HCT116 (cell line): ENCODE measurements at regions not wholly inside any gene's neighbourhood (a gene's known extent, or its start where the extent isn't known, plus 50 kb on each side); places are given as distances from the start of the nearest gene placed in this dataset.

Experiments used
- ATAC-seq: fragments of 200-7000 bp; cut with Tn5 transposase; 2 replicates; pipeline ENCODE4 v1.9.1; 2020; ENCODE audit warnings: mild to moderate bottlenecking, moderate library complexity
- BruUV-seq: library from RNA; stranded (reverse); fragments of 400-500 nt; replicated peaks from 2 replicates; lab custom pipeline; 2021; lab: Mats Ljungman, UMichigan
- CTCF ChIA-PET: fragments of 300-600 bp; sonication (Branson Sonifier 250); formaldehyde crosslinking; loops from one replicate; lab custom pipeline; 2021; ENCODE audit warnings: antibody characterized with exemption; lab: Charles Lee
- POLR2A ChIA-PET: fragments of 300-600, 350-600 bp; sonication (Branson Sonifier 250); formaldehyde crosslinking; loops from one replicate; lab custom pipeline; 2021; ENCODE audit warnings: antibody characterized with exemption; lab: Charles Lee
- RAD21 ChIA-PET, 2 experiments: fragments of 300-600 bp; sonication (Branson Sonifier 250); formaldehyde crosslinking; loops; one replicate each; lab custom pipeline; 2023; ENCODE audit warnings: low total read pairs in 2 of 2; ENCODE audit not compliant: uncharacterized antibody in 2 of 2, unreplicated experiment in 2 of 2, low non-redundant PET in 1 of 2; lab: Charles Lee
- DNase-seq: peaks from one replicate; pipeline ENCODE4 v3.0.0-alpha.2; 2010; ENCODE audit warnings: low read depth, low spot score
- H2AFZ ChIP-seq: fragments of 200-600 bp; shearing (Covaris generic), sonication (generic); 2 replicates; pipeline ENCODE4 v1.6.1; 2017; ENCODE audit warnings: low read depth, mixed run types, mixed read lengths, antibody characterized with exemption, low read length; ENCODE audit not compliant: poor library complexity, severe bottlenecking
- H3K27ac ChIP-seq: 2 replicates; pipeline ENCODE4 v1.5.1; 2012; ENCODE audit warnings: low read depth, low read length
- H3K27me3 ChIP-seq: fragments of 200-600 bp; sonication (generic); 2 replicates; pipeline ENCODE4 v1.6.1; 2016; ENCODE audit warnings: mixed run types, low read length, mixed read lengths; ENCODE audit not compliant: insufficient read depth
- H3K36me3 ChIP-seq, 2 experiments: fragments of 200-500 bp in 1 of 2; fragments of 200-600 bp in 1 of 2; sonication (Bioruptor generic) in 1 of 2; sonication (generic) in 1 of 2; 2 replicates each; pipeline versions ENCODE4 v1.5.1 to v1.6.1; 2014 to 2016; ENCODE audit warnings: low read length in 2 of 2, inconsistent platforms in 1 of 2, mixed read lengths in 1 of 2, mixed run types in 1 of 2; ENCODE audit not compliant: insufficient read depth in 2 of 2, control insufficient read depth in 1 of 2
- H3K4me1 ChIP-seq, 2 experiments: fragments of 200-600 bp in 1 of 2; sonication (generic) in 1 of 2; 2 replicates each; pipeline versions ENCODE4 v1.5.1 to v1.6.1; 2012 to 2017; ENCODE audit warnings: low read length in 2 of 2, inconsistent platforms in 1 of 2, mild to moderate bottlenecking in 1 of 2, mixed read lengths in 1 of 2, mixed run types in 1 of 2, moderate library complexity in 1 of 2; ENCODE audit not compliant: insufficient read depth in 2 of 2, control insufficient read depth in 1 of 2
- H3K4me2 ChIP-seq: fragments of 200-600 bp; sonication (generic); 2 replicates; pipeline ENCODE4 v1.6.1; 2017; ENCODE audit warnings: mixed run types, low read length, mixed read lengths
- H3K4me3 ChIP-seq, 2 experiments: fragments of 200-600 bp in 1 of 2; sonication (generic) in 1 of 2; replicated peaks in 1 of 2; 2 replicates each; pipeline ENCODE4 v1.5.1; 2011 to 2016; ENCODE audit warnings: low read length in 2 of 2, control low read depth in 1 of 2, low read depth in 1 of 2, mild to moderate bottlenecking in 1 of 2, mixed read lengths in 1 of 2, mixed run types in 1 of 2
- H3K79me2 ChIP-seq: fragments of 200-600 bp; sonication (generic); 2 replicates; pipeline ENCODE4 v1.6.1; 2017; ENCODE audit warnings: mild to moderate bottlenecking, mixed run types, low read length, moderate library complexity, mixed read lengths; ENCODE audit not compliant: insufficient read depth
- H3K9ac ChIP-seq: fragments of 200-600 bp; sonication (generic); 2 replicates; pipeline ENCODE4 v1.6.1; 2016; ENCODE audit warnings: low read length, mixed read lengths
- H3K9me2 ChIP-seq: fragments of 200-600 bp; sonication (generic), shearing (Covaris generic); 2 replicates; pipeline ENCODE4 v1.6.1; 2017; ENCODE audit warnings: mixed run types, mild to moderate bottlenecking, moderate library complexity; ENCODE audit not compliant: insufficient read depth
- H3K9me3 ChIP-seq, 2 experiments: fragments of 200-500 bp in 1 of 2; fragments of 200-600 bp in 1 of 2; sonication (Bioruptor generic) in 1 of 2; sonication (generic) in 1 of 2; 2 replicates each; pipeline ENCODE4 v1.6.1; 2014 to 2017; ENCODE audit warnings: low read length in 2 of 2, mixed read lengths in 2 of 2, inconsistent platforms in 1 of 2, low read depth in 1 of 2, mild to moderate bottlenecking in 1 of 2, mixed run types in 1 of 2, moderate library complexity in 1 of 2; ENCODE audit not compliant: control insufficient read depth in 1 of 2, insufficient read depth in 1 of 2
- H4K20me1 ChIP-seq: fragments of 200-600 bp; sonication (generic), shearing (Covaris generic); 2 replicates; pipeline ENCODE4 v1.6.1; 2017; ENCODE audit warnings: mixed run types, mild to moderate bottlenecking, moderate library complexity; ENCODE audit not compliant: insufficient read depth
- ATF3 ChIP-seq: IDR thresholded peaks from 2 replicates; pipeline ENCODE4 v1.6.1; 2012
- CEBPB ChIP-seq: IDR thresholded peaks from 2 replicates; pipeline ENCODE4 v1.6.1; 2012; ENCODE audit warnings: low read depth
- CTCF ChIP-seq, 3 experiments: fragments of 200-600 bp in 1 of 3; sonication (generic) in 1 of 3; IDR thresholded peaks in 2 of 3; conservative IDR thresholded peaks in 1 of 3; 2 replicates each; pipeline ENCODE4 v1.5.1; 2012 to 2017; ENCODE audit warnings: low read depth in 2 of 3, low read length in 2 of 3, antibody characterized with exemption in 1 of 3, borderline replicate concordance in 1 of 3, control low read depth in 1 of 3, mild to moderate bottlenecking in 1 of 3, mixed read lengths in 1 of 3, mixed run types in 1 of 3, moderate library complexity in 1 of 3; ENCODE audit not compliant: insufficient read depth in 1 of 3
- EGR1 ChIP-seq: IDR thresholded peaks from 2 replicates; pipeline ENCODE4 v1.6.1; 2012; ENCODE audit warnings: low read depth
- ELF1 ChIP-seq: IDR thresholded peaks from 2 replicates; pipeline ENCODE4 v1.6.1; 2012; ENCODE audit warnings: low read depth, borderline replicate concordance
- EZH2 ChIP-seq: fragments of 200-600 bp; sonication (generic); IDR thresholded peaks from 2 replicates; pipeline ENCODE4 v1.6.1; 2017; ENCODE audit warnings: antibody characterized with exemption, mixed run types
- EZH2phosphoT487 ChIP-seq: fragments of 200-600 bp; IDR thresholded peaks from 2 replicates; pipeline ENCODE4 v1.6.1; 2018; ENCODE audit warnings: antibody characterized with exemption, borderline replicate concordance
- FOSL1 ChIP-seq: IDR thresholded peaks from 2 replicates; pipeline ENCODE4 v1.6.1; 2012; ENCODE audit warnings: low read depth
- JUND ChIP-seq: IDR thresholded peaks from 2 replicates; pipeline ENCODE4 v1.6.1; 2012
- MAX ChIP-seq: IDR thresholded peaks from 2 replicates; pipeline ENCODE4 v1.6.1; 2012
- POLR2A ChIP-seq: IDR thresholded peaks from 2 replicates; pipeline ENCODE4 v1.7.0; 2011; ENCODE audit warnings: borderline replicate concordance; ENCODE audit not compliant: insufficient read depth, insufficient read length; ENCODE audit errors: extremely low read depth
- POLR2AphosphoS5 ChIP-seq: IDR thresholded peaks from 2 replicates; pipeline ENCODE4 v1.6.1; 2011; ENCODE audit warnings: mild to moderate bottlenecking, low read depth, low read length, moderate library complexity
- RAD21 ChIP-seq: IDR thresholded peaks from 2 replicates; pipeline ENCODE4 v1.6.1; 2012; ENCODE audit warnings: low read depth, mild to moderate bottlenecking
- REST ChIP-seq: IDR thresholded peaks from 2 replicates; pipeline ENCODE4 v1.6.1; 2012; ENCODE audit warnings: low read depth
- SIN3A ChIP-seq: IDR thresholded peaks from 2 replicates; pipeline ENCODE4 v1.6.1; 2012; ENCODE audit warnings: low read depth
- SP1 ChIP-seq: IDR thresholded peaks from 2 replicates; pipeline ENCODE4 v1.6.1; 2012; ENCODE audit warnings: low read depth
- SRF ChIP-seq: IDR thresholded peaks from 2 replicates; pipeline ENCODE4 v1.6.1; 2012; ENCODE audit warnings: low read depth
- ZFX ChIP-seq: fragments of 450-650 bp; IDR thresholded peaks from 2 replicates; pipeline ENCODE4 v1.6.1; 2017
- ZNF274 ChIP-seq: fragments of 200-500 bp; sonication (Bioruptor generic); IDR thresholded peaks from 2 replicates; pipeline ENCODE4 v1.6.1; 2014; ENCODE audit warnings: mild to moderate bottlenecking, low read depth, low read length, inconsistent platforms
- intact Hi-C: fragments of 100-400 bp; cut with micrococcal nuclease; formaldehyde crosslinking; loops from 2 replicates; pipeline ENCODE4 v1.10.0; 2022

- no peak overlapping the region for H3K27ac ChIP-seq
- no peaks in the 10 kb centered on the region for H3K27me3 ChIP-seq
- no peak overlapping the region for H3K4me2 ChIP-seq
- no peak for DNase-seq
- CTCF ChIA-PET = no interaction called here
- POLR2A ChIA-PET = no interaction called here
- no peak for TF ChIP-seq ZFX
- TF ChIP-seq SRF = no peak
- intact Hi-C loops = no loop called here
- H3K79me2 ChIP-seq = no peaks in the 10 kb centered on the region
- no peaks in the 10 kb centered on the region for H4K20me1 ChIP-seq
- ATAC-seq = no peak
- no peaks in the 10 kb centered on the region for H3K36me3 ChIP-seq
- no peaks in the 10 kb centered on the region for H3K9me3 ChIP-seq
- no peak overlapping the region for H3K4me3 ChIP-seq
- BruUV-seq = no TSS peak
- RAD21 ChIA-PET = no interaction called here
- no peaks in the 10 kb centered on the region for H3K4me1 ChIP-seq
- no peak overlapping the region for H3K9ac ChIP-seq
- H2AFZ ChIP-seq = no peak overlapping the region
- no peaks in the 10 kb centered on the region for H3K9me2 ChIP-seq
Observed at GRCh38 chr12:74847169-74847568, 309.5 kb downstream of the ATXN7L3B start.

GRCh38 chr12:74848006-74848405 lies 310.4 kb downstream of the ATXN7L3B start:
- no peak overlapping the region for H2AFZ ChIP-seq
- DNase-seq (no peak), ATAC-seq (no peak)
- H3K79me2 ChIP-seq = no peaks in the 10 kb centered on the region
- ChIA-PET RAD21 (no interaction called here), CTCF (no interaction called here), POLR2A (no interaction called here)
- intact Hi-C loops = no loop called here
- H4K20me1 ChIP-seq = no peaks in the 10 kb centered on the region
- H3K9ac ChIP-seq = no peak overlapping the region
- no peak overlapping the region for H3K4me3 ChIP-seq
- H3K4me2 ChIP-seq = no peak overlapping the region
- H3K9me3 ChIP-seq = no peaks in the 10 kb centered on the region
- no peaks in the 10 kb centered on the region for H3K9me2 ChIP-seq
- no TSS peak for BruUV-seq
- no peaks in the 10 kb centered on the region for H3K27me3 ChIP-seq
- no peak overlapping the region for H3K27ac ChIP-seq
- H3K36me3 ChIP-seq = no peaks in the 10 kb centered on the region
- no peaks in the 10 kb centered on the region for H3K4me1 ChIP-seq
- TF ChIP-seq MAX = no peak
- no peak for TF ChIP-seq POLR2A
- TF ChIP-seq SP1 = no peak
- TF ChIP-seq FOSL1 = no peak
- TF ChIP-seq CTCF (IDR thresholded peaks at IDR 0.05 in 2 of 3, conservative IDR thresholded peaks at IDR 0.05 in 1 of 3; ENCODE audit: borderline replicate concordance in 1 of 3, insufficient read depth in 1 of 3, low read depth in 2 of 3, low read length in 2 of 3) = no peak
- TF ChIP-seq EGR1 = no peak
- TF ChIP-seq CEBPB = no peak
- TF ChIP-seq ZNF274 = no peak
- no peak for TF ChIP-seq EZH2phosphoT487
- no peak for TF ChIP-seq RAD21
- TF ChIP-seq REST = no peak
- no peak for TF ChIP-seq ELF1
- no peak for TF ChIP-seq SIN3A
- no peak for TF ChIP-seq SRF
- no peak for TF ChIP-seq ATF3
- TF ChIP-seq EZH2 = no peak
- no peak for TF ChIP-seq POLR2AphosphoS5
- TF ChIP-seq ZFX = no peak
- no peak for TF ChIP-seq JUND
